Glutamatergic neuron (in vitro differentiated cells): ENCODE measurements at regions not wholly inside any gene's neighbourhood (a gene's known extent, or its start where the extent isn't known, plus 50 kb on each side); places are given as distances from the start of the nearest gene placed in this dataset.

Source experiments
- DNase-seq: peaks from one replicate; pipeline ENCODE4 v3.0.0; 2022
- H3K27ac Mint-ChIP-seq: one replicate; pipeline ENCODE4 v1.8.0; 2020; ENCODE audit warnings: mild to moderate bottlenecking, mixed read lengths, inconsistent platforms; ENCODE audit not compliant: unreplicated experiment
- H3K27me3 Mint-ChIP-seq: one replicate; pipeline ENCODE4 v1.8.0; 2020; ENCODE audit warnings: mild to moderate bottlenecking, moderate library complexity, mixed read lengths, inconsistent platforms; ENCODE audit not compliant: unreplicated experiment
- H3K36me3 Mint-ChIP-seq: one replicate; pipeline ENCODE4 v1.8.0; 2020; ENCODE audit warnings: mild to moderate bottlenecking, mixed read lengths, inconsistent platforms; ENCODE audit not compliant: unreplicated experiment
- H3K4me1 Mint-ChIP-seq: one replicate; pipeline ENCODE4 v1.8.0; 2020; ENCODE audit warnings: mild to moderate bottlenecking, low read depth, mixed read lengths, inconsistent platforms; ENCODE audit not compliant: unreplicated experiment
- H3K4me3 Mint-ChIP-seq: one replicate; pipeline ENCODE4 v1.8.0; 2020; ENCODE audit warnings: mild to moderate bottlenecking, mixed read lengths, inconsistent platforms; ENCODE audit not compliant: unreplicated experiment
- H3K9me3 Mint-ChIP-seq: one replicate; pipeline ENCODE4 v1.8.0; 2020; ENCODE audit warnings: mild to moderate bottlenecking, moderate library complexity, mixed read lengths, inconsistent platforms; ENCODE audit not compliant: unreplicated experiment
- CTCF ChIP-seq: fragments of 200-600 bp; sonication (generic); IDR thresholded peaks from one replicate; pipeline ENCODE4 v1.5.0; 2021; ENCODE audit not compliant: partially characterized antibody, unreplicated experiment

GRCh38 chr6:148082044-148082443 is 260.6 kb upstream of the SASH1 start:
- peaks cover 11% of the 10 kb centered on the region for H3K9me3 Mint-ChIP-seq
- peaks cover 3% of the 10 kb centered on the region for H3K36me3 Mint-ChIP-seq
- peaks cover 59% of the 10 kb centered on the region for H3K4me1 Mint-ChIP-seq
- peak overlapping the region; percentile 96 for H3K27ac Mint-ChIP-seq
- no peak for TF ChIP-seq CTCF
- peak overlapping the region; percentile 72 for H3K4me3 Mint-ChIP-seq
- H3K27me3 Mint-ChIP-seq, result peaks cover 6% of the 10 kb centered on the region
- DNase-seq, result no peak

GRCh38 chr6:148082696-148083095 is 259.9 kb upstream of the SASH1 start:
- no peak for DNase-seq
- H3K27ac Mint-ChIP-seq, result peak overlapping the region; percentile 96
- no peak for TF ChIP-seq CTCF
- peaks cover 3% of the 10 kb centered on the region for H3K36me3 Mint-ChIP-seq
- peaks cover 59% of the 10 kb centered on the region for H3K4me1 Mint-ChIP-seq
- H3K27me3 Mint-ChIP-seq, result peaks cover 6% of the 10 kb centered on the region
- peaks cover 11% of the 10 kb centered on the region for H3K9me3 Mint-ChIP-seq
- H3K4me3 Mint-ChIP-seq, result peak overlapping the region; percentile 72

GRCh38 chr6:148085631-148086331 is 256.9 kb upstream of the SASH1 start:
- Mint-ChIP-seq H3K4me1 (peaks cover 40% of the 10 kb centered on the region), H3K9me3 (peaks cover 4% of the 10 kb centered on the region), H3K27ac (peak overlapping the region; percentile 66), H3K4me3 (no peak overlapping the region), H3K36me3 (peaks cover 9% of the 10 kb centered on the region), H3K27me3 (peaks cover 6% of the 10 kb centered on the region)
- no peak for TF ChIP-seq CTCF
- no peak for DNase-seq

GRCh38 chr6:148086386-148086785 is 256.3 kb upstream of the SASH1 start:
- peak overlapping the region; percentile 10 for H3K27ac Mint-ChIP-seq
- no peak for DNase-seq
- peaks cover 4% of the 10 kb centered on the region for H3K9me3 Mint-ChIP-seq
- H3K4me1 Mint-ChIP-seq, result peaks cover 35% of the 10 kb centered on the region
- H3K4me3 Mint-ChIP-seq, result no peak overlapping the region
- TF ChIP-seq CTCF, result no peak
- peaks cover 14% of the 10 kb centered on the region for H3K36me3 Mint-ChIP-seq
- H3K27me3 Mint-ChIP-seq, result peaks cover 6% of the 10 kb centered on the region

GRCh38 chr6:148086843-148087242 is 255.8 kb upstream of the SASH1 start:
- Mint-ChIP-seq H3K4me1 (peaks cover 34% of the 10 kb centered on the region), H3K36me3 (peaks cover 14% of the 10 kb centered on the region), H3K27me3 (peaks cover 6% of the 10 kb centered on the region), H3K27ac (peak overlapping the region; percentile 10), H3K4me3 (no peak overlapping the region), H3K9me3 (peaks cover 4% of the 10 kb centered on the region)
- TF ChIP-seq CTCF, result no peak
- no peak for DNase-seq
